OCI-LY7 (cell line): ENCODE measurements at regions not wholly inside any gene's neighbourhood (a gene's known extent, or its start where the extent isn't known, plus 50 kb on each side); places are given as distances from the start of the nearest gene placed in this dataset.

ENCODE experiments used
- BruUV-seq: library from RNA; stranded (reverse); fragments of 400-500 nt; replicated peaks from 2 replicates; lab custom pipeline; 2021; lab: Mats Ljungman, UMichigan
- CTCF ChIA-PET: fragments of 300-600 bp; sonication (Branson Sonifier 250); formaldehyde crosslinking; loops from one replicate; lab custom pipeline; 2022; ENCODE audit warnings: antibody characterized with exemption; ENCODE audit not compliant: unreplicated experiment; lab: Charles Lee
- POLR2A ChIA-PET: fragments of 300-600 bp; sonication (Branson Sonifier 250); formaldehyde crosslinking; loops from one replicate; lab custom pipeline; 2022; ENCODE audit warnings: antibody characterized with exemption; lab: Charles Lee
- DNase-seq: peaks from one replicate; pipeline ENCODE4 v3.0.0-alpha.2; 2015; ENCODE audit warnings: low spot score
- H2AFZ ChIP-seq: fragments of 200-600 bp; sonication (generic), shearing (Covaris generic); 2 replicates; pipeline ENCODE4 v1.6.1; 2014; ENCODE audit warnings: mild to moderate bottlenecking, antibody characterized with exemption, low read length, moderate library complexity
- H3K27ac ChIP-seq: fragments of 200-600 bp; sonication (generic); 2 replicates; pipeline ENCODE4 v1.5.1; 2014; ENCODE audit warnings: mixed run types, low read depth, mild to moderate bottlenecking, moderate library complexity, low read length, inconsistent platforms; ENCODE audit not compliant: poor library complexity, severe bottlenecking
- H3K36me3 ChIP-seq: fragments of 200-600 bp; sonication (generic); 2 replicates; pipeline ENCODE4 v1.6.1; 2014; ENCODE audit warnings: mild to moderate bottlenecking, antibody characterized with exemption, low read length, moderate library complexity, mixed read lengths; ENCODE audit not compliant: insufficient read depth
- H3K4me1 ChIP-seq: fragments of 200-600 bp; sonication (generic); 2 replicates; pipeline ENCODE4 v1.5.1; 2014; ENCODE audit warnings: mild to moderate bottlenecking, low read length; ENCODE audit not compliant: insufficient read depth, poor library complexity, severe bottlenecking
- H3K4me2 ChIP-seq: fragments of 200-600 bp; sonication (generic); 2 replicates; pipeline ENCODE4 v1.6.1; 2014; ENCODE audit warnings: mild to moderate bottlenecking, low read length
- H3K4me3 ChIP-seq: fragments of 200-600 bp; sonication (generic); 2 replicates; pipeline ENCODE4 v1.5.1; 2014; ENCODE audit warnings: mild to moderate bottlenecking, low read depth, low read length; ENCODE audit not compliant: poor library complexity, severe bottlenecking
- H3K79me2 ChIP-seq: fragments of 200-600 bp; sonication (generic); 2 replicates; pipeline ENCODE4 v1.6.1; 2016; ENCODE audit warnings: low read depth, mild to moderate bottlenecking, low read length, moderate library complexity, mixed read lengths; ENCODE audit not compliant: insufficient read depth
- H3K9me2 ChIP-seq: fragments of 200-600 bp; sonication (generic); 2 replicates; pipeline ENCODE4 v1.6.1; 2016; ENCODE audit warnings: mild to moderate bottlenecking, low read length, mixed read lengths; ENCODE audit not compliant: insufficient read depth
- H3K9me3 ChIP-seq: fragments of 200-600 bp; sonication (generic); 2 replicates; pipeline ENCODE4 v1.6.1; 2014; ENCODE audit warnings: mild to moderate bottlenecking, mixed run types, low read length, mixed read lengths
- H4K20me1 ChIP-seq: fragments of 200-600 bp; sonication (generic); 2 replicates; pipeline ENCODE4 v1.6.1; 2014; ENCODE audit warnings: mild to moderate bottlenecking, antibody characterized with exemption, low read length, moderate library complexity, mixed read lengths; ENCODE audit not compliant: insufficient read depth
- CTCF ChIP-seq: fragments of 200-600 bp; sonication (generic); conservative IDR thresholded peaks from 2 replicates; pipeline ENCODE4 v1.5.1; 2014; ENCODE audit warnings: mild to moderate bottlenecking, antibody characterized with exemption, low read length, moderate library complexity, mixed read lengths
- EZH2phosphoT487 ChIP-seq: fragments of 200-600 bp; sonication (generic); IDR thresholded peaks from 2 replicates; pipeline ENCODE4 v1.6.1; 2018; ENCODE audit warnings: low read depth, borderline replicate concordance, mild to moderate bottlenecking, mixed run types, antibody characterized with exemption, low read length, moderate library complexity, mixed read lengths
- intact Hi-C: fragments of 100-400 bp; cut with micrococcal nuclease; formaldehyde crosslinking; loops from one replicate; pipeline ENCODE4 v1.10.0; 2022; ENCODE audit not compliant: unreplicated experiment

DNA sequence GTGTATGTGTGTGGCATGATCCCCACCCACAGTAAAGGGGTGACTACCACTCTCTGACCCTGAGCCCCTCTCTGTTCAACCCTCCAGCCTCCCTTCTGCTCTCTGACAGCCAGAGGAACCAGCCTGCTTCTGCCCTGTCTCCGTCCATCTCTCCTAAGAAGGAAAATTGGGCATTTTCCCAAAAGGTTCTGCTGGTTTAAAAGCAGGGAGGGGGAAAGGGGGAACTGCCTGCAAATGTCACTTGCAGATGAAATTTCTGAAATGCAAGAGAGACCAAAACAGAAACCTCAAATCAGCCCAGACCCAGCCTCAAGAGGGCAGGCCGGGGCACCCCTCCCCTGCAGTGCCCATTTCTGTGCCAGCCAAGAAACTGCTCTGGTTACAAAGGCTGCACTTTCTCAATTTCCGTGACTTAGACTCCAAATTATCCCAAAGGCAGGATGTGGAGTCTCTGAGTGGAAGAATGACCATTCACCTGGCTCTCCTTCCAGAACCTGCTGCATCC, 197.9 kb downstream of the RBFOX3 start:
- Histone ChIP-seq H3K79me2 (no peaks in the 10 kb centered on the region), H3K9me2 (no peaks in the 10 kb centered on the region), H3K9me3 (no peaks in the 10 kb centered on the region), H2AFZ (no peak overlapping the region), H3K27ac (no peak overlapping the region), H3K36me3 (no peaks in the 10 kb centered on the region), H4K20me1 (no peaks in the 10 kb centered on the region), H3K4me1 (no peaks in the 10 kb centered on the region), H3K4me2 (no peak overlapping the region), H3K4me3 (no peak overlapping the region)
- TF ChIP-seq EZH2phosphoT487 = no peak
- TF ChIP-seq CTCF = no peak
- no peak for DNase-seq
- intact Hi-C loops = no loop called here
- ChIA-PET POLR2A (no interaction called here), CTCF (no interaction called here)
- no TSS peak for BruUV-seq

- TF ChIP-seq CTCF = no peak
- TF ChIP-seq EZH2phosphoT487 = no peak
- Histone ChIP-seq H3K27ac (no peak overlapping the region), H3K79me2 (no peaks in the 10 kb centered on the region), H2AFZ (no peak overlapping the region), H3K9me3 (no peaks in the 10 kb centered on the region), H3K9me2 (no peaks in the 10 kb centered on the region), H3K4me1 (no peaks in the 10 kb centered on the region), H4K20me1 (no peaks in the 10 kb centered on the region), H3K4me3 (no peak overlapping the region), H3K4me2 (no peak overlapping the region), H3K36me3 (no peaks in the 10 kb centered on the region)
- DNase-seq = no peak
- no TSS peak for BruUV-seq
- POLR2A ChIA-PET = no interaction called here
- intact Hi-C loops = no loop called here
- CTCF ChIA-PET = no interaction called here
Observed at GRCh38 chr17:79412110-79412509, 198.7 kb downstream of the RBFOX3 start.

- H3K4me3 ChIP-seq = no peak overlapping the region
- BruUV-seq = no TSS peak
- intact Hi-C loops = no loop called here
- H3K4me1 ChIP-seq = no peaks in the 10 kb centered on the region
- DNase-seq = no peak
- CTCF ChIA-PET = no interaction called here
- H3K9me3 ChIP-seq = no peaks in the 10 kb centered on the region
- no peaks in the 10 kb centered on the region for H3K36me3 ChIP-seq
- no peaks in the 10 kb centered on the region for H4K20me1 ChIP-seq
- no peak overlapping the region for H3K27ac ChIP-seq
- H2AFZ ChIP-seq = no peak overlapping the region
- POLR2A ChIA-PET = no interaction called here
- H3K4me2 ChIP-seq = no peak overlapping the region
- H3K79me2 ChIP-seq = no peaks in the 10 kb centered on the region
- TF ChIP-seq CTCF (no peak), EZH2phosphoT487 (no peak)
- H3K9me2 ChIP-seq = no peaks in the 10 kb centered on the region
Observed at GRCh38 chr17:79411419-79411818, 199.4 kb downstream of the RBFOX3 start.
